ENCODE measurements at regions not wholly inside any gene's neighbourhood (a gene's known extent, or its start where the extent isn't known, plus 50 kb on each side); places are given as distances from the start of the nearest gene placed in this dataset.

- DNase-seq (ENCODE audit: low spot score) = no peak
- in situ Hi-C loops (cut with MboI; ENCODE audit: low sequenced_read_pairs, unreplicated experiment) = no loop called here
- TF ChIP-seq CTCF (IDR thresholded peaks at IDR 0.05; ENCODE audit: borderline replicate concordance, control extremely low read depth, extremely low read depth, insufficient read depth, missing control alignments) = no peak
These were observed 1019.5 kb upstream of the MAP3K7 start for GRCh38 chr6:91606148-91606901.

- DNase-seq (ENCODE audit: low spot score) = no peak
- in situ Hi-C loops (cut with MboI; ENCODE audit: low sequenced_read_pairs, unreplicated experiment) = no loop called here
- TF ChIP-seq CTCF (IDR thresholded peaks at IDR 0.05; ENCODE audit: borderline replicate concordance, control extremely low read depth, extremely low read depth, insufficient read depth, missing control alignments) = no peak
These were observed 1013.7 kb upstream of the MAP3K7 start for GRCh38 chr6:91600561-91600960.

- no peak for DNase-seq (ENCODE audit: low spot score)
- TF ChIP-seq CTCF (IDR thresholded peaks at IDR 0.05; ENCODE audit: borderline replicate concordance, control extremely low read depth, extremely low read depth, insufficient read depth, missing control alignments) = no peak
- in situ Hi-C loops (cut with MboI; ENCODE audit: low sequenced_read_pairs, unreplicated experiment) = no loop called here
These were observed 1003.3 kb upstream of the MAP3K7 start for GRCh38 chr6:91590191-91590590.

GRCh38 chr6:91580635-91581034 is 993.8 kb upstream of the MAP3K7 start:
- TF ChIP-seq CTCF (IDR thresholded peaks at IDR 0.05; ENCODE audit: borderline replicate concordance, control extremely low read depth, extremely low read depth, insufficient read depth, missing control alignments) = no peak

GRCh38 chr6:91575032-91575431 is 988.2 kb upstream of the MAP3K7 start:
- in situ Hi-C loops (cut with MboI; ENCODE audit: low sequenced_read_pairs, unreplicated experiment) = no loop called here
- DNase-seq (ENCODE audit: low spot score) = no peak
- no peak for TF ChIP-seq CTCF (IDR thresholded peaks at IDR 0.05; ENCODE audit: borderline replicate concordance, control extremely low read depth, extremely low read depth, insufficient read depth, missing control alignments)

More at GRCh38 chr6:91580635-91581034, 993.8 kb upstream of the MAP3K7 start:
- in situ Hi-C loops (cut with MboI; ENCODE audit: low sequenced_read_pairs, unreplicated experiment) = no loop called here
- DNase-seq (ENCODE audit: low spot score) = no peak

GRCh38 chr6:91573826-91574416 is 987.0 kb upstream of the MAP3K7 start:
- no peak for DNase-seq (ENCODE audit: low spot score)
- no peak for TF ChIP-seq CTCF (IDR thresholded peaks at IDR 0.05; ENCODE audit: borderline replicate concordance, control extremely low read depth, extremely low read depth, insufficient read depth, missing control alignments)
- in situ Hi-C loops (cut with MboI; ENCODE audit: low sequenced_read_pairs, unreplicated experiment) = no loop called here

Data from GM13976 (cell line).